ENCODE measurements at regions not wholly inside any gene's neighbourhood (a gene's known extent, or its start where the extent isn't known, plus 50 kb on each side); places are given as distances from the start of the nearest gene placed in this dataset.

DNA sequence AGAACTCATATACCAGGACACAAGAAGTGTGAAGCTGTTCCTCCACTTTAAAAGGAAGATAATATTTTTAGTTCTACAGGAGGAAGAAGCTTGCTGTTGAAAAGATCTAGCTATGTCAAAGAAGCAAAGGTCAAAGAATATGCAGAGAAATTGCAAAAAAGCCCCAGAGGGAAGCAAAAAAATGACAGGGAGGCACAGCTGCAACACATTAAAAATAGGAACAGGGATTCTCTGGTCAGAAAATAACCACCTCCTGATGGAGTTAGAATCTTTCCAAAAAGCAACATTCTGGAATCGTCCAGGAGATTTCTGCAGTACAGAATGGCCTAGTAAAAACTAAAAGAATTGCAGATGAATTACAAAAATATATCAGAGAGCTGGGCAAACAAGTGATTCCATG is 238.9 kb upstream of the PRMT6 start:
- DNase-seq = no peak

DNA sequence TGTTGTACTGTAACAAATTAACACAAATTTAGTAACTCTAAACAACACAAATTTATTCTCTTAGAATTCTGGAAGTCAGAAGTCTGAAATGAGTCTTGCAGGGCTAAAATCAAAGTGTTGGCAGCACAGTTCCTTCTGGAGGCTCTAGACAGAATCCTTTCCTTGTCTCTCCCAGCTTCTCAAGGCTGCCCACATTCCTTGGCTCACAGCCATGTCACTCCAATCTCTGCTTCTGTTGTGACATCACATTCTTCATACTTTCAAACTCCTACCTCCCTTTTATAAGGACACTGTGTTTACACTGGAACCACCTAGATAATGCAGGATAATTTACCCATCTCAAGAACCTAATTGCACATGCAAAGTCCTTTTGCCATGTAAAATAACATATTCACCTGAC is 225.0 kb upstream of the PRMT6 start:
- DNase-seq = no peak

DNA sequence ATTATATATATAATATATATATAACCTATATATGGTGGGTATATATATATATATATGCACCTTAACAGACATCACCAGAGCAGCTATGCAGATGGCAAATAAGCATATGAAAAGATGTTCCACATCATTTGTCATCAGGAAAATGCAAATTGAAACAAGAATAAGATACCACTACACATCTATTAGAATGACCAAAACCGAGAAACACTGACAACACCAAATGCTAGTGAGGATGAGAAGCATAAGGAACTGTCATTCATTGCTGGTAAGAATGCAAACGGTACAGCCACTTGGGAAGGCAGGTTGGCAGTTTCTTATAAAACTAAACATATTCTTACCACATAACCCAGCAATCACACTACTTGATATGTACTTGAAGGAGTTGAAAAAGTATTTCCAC is 219.8 kb upstream of the PRMT6 start:
- DNase-seq = no peak

DNA sequence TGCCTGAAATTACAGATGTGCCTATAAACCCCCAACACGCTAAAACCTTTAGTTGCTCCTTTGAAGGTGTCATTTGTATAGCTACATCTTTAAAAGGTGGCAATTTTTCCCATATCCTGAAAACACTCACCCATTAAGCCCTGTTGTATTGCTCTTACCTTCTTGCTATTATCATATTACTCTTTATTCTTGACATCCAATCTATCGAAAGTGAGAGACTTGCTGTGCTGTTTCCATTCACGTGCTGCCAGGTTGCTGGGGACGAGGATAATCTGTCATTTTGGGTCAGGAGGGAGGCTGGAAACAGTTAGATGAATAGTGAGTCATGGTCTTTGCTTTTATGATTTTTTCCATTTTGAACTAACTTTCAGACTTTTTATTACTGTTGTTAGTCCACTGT is 213.0 kb upstream of the PRMT6 start:
- DNase-seq = no peak

DNA sequence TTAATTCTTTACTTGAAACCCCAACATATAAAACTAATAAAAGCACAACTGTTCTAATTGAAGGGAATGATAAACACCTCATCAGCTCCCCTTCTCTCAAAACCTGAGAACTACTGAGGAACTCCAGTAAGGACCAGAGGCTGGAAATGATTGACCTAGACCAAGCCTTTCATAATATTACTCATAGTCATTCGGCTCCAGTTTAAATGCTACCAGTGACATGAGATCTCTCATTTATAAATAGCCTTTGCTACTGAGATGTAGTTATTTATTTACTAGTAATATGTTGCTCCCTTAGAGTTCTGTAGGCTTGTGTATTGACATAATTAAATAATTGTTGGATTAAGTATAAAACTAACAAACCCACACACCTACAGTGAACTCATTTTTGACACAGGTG is 209.8 kb upstream of the PRMT6 start:
- no peak for DNase-seq

DNA sequence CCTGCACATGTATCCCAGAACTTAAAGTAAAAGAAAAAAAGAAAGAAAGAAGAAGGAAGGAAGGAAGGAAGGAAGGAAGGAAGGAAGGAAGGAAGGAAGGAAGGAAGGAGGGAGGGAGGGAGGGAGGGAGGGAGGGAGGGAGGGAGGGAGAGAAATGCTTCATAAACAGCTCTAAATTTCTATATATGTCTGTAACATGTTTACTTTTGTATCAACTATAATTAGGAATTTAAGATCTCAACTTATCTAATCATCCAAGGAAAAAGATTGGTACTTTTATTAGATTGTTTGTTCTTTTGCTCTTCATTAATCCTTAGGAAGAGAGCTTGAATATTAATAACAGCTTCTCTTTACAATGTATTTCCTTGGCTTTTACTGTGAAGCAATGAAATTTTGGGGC is 195.4 kb upstream of the PRMT6 start:
- no peak for DNase-seq

DNA sequence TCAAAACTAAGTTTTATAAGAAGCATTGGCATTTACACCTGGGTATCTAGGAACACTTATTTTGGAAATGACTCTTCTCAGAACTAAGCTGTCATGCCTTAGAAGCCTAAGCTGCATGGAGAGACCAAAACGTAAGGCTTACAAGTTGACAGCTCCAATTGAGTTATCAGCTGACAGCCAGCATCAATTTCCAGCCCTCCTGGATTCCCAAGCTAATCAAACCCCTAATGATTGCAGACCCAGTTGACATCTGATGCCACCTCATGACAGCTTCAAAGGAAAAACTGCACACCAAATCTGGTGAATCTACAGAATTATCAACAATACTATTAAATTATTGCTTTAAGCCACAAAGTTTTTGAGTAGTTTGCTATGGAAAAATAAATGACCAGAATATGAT is 187.6 kb upstream of the PRMT6 start:
- DNase-seq = no peak

DNA sequence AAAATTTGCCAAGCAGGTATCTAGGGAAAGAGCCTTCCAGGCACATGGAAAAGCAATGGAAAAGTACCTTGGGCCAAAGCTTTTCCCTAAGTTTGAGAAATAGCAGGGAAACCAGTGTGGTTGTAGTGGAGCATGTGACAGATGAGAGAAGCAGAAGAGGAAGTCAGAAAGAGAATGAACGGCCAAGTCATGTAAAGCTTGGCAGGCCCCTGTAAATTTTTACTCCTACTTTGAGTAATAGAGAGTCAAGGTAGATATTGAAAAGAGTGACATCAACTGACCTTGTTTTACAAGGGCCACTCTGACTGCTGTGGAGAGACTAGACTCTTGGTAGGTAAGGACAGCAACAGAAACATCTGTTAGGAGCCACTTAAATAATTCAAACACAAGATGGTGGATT is 180.9 kb upstream of the PRMT6 start:
- no peak for DNase-seq

DNA sequence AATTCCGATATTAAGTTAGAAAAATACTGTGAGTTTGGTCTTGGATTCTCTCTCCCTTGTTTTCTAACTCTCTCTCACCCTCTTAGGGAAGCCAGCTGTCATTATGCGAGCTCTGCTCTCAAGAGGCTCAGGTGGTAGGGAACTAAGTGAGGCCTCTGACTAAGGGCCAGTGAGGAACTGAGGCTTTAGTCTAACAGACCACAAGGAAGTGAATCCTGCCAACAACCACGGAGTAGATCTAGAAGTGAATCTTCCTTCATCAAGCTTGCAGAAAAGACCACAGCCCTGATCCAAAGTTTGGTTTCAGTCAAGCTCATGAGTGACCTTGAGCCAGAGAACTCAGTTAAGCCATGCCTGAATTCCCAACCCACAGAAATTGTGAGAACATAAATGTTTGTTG is 180.1 kb upstream of the PRMT6 start:
- no peak for DNase-seq

DNA sequence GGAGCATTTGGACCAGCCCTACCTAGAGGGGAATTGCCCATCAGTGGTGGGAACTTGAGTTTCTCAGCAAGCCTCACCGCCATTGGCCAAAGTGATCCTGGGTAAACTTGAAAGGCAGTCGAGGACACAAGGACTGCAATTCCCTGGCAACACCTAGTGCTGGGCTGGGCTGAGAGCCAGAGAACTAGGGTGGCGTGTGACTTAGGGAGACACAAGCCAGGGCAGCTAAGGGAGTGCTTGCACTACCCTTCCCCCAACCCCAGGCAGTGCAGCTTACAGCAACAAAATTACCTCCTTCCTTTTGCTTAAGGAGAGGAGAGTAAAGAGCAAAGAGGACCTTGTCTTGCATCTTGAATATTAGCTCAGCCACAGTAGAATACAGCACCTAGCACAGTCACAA is 176.9 kb upstream of the PRMT6 start:
- DNase-seq = no peak

DNA sequence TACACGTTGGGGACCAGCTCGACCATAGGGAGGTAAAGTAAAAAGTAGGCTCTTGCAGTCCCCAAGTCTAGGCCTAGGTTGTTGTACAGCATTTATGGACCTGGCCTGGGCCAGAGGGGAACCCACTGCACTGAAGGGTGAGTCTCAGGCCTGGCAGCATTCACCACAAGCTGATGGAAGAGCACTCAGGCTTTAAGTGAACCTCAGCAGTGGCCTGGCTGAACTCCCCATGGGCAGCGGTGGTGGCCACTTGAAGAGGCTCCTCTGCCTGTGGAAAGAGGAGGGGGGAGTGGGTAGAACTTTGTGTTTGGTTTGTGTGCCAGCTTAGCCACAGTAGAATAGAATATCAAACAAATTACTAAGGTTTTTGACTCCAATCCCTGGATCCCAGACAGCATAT is 176.2 kb upstream of the PRMT6 start:
- DNase-seq = no peak

DNA sequence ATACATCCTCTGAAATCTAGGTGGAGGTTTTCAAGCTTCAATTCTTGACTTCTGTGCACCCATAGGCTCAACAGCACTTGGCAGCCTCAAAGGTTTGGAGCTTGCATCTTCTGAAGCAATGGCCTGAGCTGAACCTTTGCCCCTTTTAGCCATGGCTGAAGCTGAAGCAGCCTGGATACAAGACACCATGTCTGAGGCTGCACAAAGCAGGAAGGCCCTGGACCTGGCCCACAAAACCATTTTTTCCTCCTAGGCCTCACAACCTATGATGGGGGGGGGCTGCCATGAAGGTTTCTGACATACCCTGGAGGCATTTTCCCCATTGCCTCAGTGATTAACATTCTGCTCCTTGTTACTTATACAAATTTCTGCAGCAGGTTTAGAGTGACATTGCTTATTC is 173.3 kb upstream of the PRMT6 start:
- no peak for DNase-seq

DNA sequence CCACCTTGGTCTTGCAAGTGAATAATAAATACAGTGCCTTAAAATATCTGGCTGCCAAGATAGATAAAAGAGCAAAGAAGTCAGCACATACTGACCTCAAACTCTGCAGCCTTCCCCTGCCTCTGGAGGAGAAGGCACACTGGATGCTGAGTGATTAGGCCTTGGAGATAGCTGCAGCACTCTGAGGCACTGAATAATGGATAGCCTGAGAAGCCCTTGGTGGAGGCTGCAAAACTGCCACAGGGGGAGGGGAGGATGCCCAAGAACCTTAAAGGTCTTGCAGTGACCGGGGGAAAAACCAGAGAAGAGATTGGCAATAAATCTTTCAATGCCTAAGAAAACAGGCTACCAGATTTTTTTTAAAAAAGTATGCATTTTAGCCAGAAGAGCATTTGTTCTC is 167.4 kb upstream of the PRMT6 start:
- DNase-seq = peak; percentile 29

DNA sequence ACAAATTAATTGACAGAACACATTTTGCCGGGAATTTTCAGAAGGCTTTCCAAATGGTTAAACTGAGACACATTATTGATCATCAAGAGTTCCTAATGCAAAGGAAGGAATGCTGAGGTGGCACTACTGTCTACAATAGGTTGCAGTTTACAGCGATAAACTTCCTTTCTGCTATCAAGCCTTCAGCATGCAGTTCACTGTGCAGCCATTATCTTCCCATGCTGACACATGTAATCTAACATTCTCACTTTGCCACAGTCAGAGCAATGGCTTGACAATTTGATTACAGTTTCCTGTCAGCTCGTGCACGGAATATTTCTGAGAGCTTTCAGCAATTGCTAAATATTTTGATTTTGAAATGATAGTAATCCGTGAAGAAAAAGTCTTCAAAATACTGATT is 166.9 kb upstream of the PRMT6 start:
- no peak for DNase-seq

DNA sequence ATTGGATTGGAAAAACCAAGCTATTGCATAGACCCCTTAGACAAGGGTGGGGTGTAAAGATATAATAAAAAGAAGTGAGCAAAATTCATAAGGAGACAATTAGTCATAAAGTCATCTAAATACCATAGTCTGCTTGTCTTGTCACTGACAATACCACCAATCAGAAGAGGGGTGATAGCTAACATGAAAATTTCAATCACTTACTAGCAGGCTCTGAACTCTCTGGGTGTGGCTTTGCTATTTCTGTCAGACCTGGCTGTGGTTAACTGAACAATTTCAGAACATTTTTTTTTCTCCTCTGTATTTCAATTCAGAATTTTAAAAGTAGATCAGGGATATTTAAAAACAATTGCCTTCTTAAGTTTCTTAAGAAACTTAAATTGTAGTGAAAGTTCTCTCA is 158.5 kb upstream of the PRMT6 start:
- DNase-seq = no peak

DNA sequence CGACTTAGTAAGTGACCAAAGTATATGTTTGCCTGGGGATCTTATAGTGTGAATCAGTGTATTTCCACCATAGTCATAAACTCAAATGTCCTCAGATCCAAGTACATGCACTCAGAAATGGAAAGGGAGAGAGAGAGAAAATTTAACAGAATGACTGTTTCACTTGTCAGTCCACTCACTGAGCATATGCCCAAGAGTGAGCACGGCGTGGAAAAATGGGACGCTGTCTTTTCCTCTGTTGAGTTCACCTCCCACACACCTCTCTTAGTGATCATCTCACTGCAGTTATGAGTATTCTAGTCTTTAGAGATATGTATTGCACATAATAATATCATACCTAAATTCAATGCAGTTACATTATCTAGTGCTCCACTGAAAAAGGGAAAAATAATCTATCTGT is 156.8 kb upstream of the PRMT6 start:
- DNase-seq = no peak

DNA sequence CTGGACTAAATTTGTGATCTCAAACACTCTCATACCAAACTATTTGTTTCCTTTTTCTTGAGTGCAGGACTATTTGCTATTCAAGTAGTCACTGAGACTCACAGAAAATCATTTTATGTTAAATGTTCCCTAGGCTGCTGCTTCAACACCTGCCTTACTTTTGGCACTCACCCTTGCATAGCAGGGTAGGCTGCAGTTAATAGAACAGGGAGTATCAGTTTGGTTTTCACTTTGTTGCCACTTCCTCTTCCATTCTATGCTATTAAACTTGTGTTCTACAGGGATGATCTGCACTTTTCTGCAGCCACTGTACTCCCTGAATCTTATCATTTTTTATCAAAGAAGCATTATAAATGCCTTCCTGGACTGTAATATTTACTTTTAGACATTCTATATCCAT is 148.7 kb upstream of the PRMT6 start:
- DNase-seq = no peak

DNA sequence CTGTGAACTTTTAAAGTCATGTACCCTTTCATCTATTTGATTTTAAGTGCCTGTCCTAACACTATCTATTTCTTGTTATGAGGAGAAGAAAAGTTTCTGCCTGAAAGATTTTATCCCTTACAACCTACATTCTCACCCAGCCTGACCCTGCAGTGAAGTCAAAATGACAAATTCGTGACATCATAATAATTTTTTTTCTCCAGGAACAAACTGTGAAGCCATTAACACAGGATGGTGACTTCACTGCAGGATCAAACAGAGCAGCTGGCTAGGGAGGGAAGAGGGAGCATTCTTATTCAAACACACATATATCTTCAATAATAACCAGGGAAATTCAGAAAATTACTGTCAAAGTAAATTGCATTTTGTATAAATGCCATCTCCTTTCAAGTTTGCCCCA is 147.8 kb upstream of the PRMT6 start:
- DNase-seq = no peak

DNA sequence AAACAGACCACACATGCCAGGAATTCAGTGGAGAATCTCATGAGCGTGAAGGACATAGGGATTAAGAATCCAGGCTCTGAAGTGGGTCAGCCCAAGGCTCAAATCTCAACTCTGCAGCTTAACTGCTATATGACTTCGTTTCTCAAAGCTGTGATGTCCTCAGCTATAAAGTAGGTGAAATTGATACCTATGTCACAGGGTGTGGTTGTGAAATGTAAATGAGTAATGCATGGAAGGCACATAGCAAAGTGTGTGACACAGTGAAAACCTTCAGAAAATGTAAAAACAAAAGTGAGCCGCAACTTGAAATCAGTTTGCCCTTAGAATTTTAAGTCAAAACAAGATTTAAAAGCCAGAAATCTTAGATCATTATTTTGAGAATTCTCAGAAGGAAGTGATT is 145.7 kb upstream of the PRMT6 start:
- DNase-seq = no peak

DNA sequence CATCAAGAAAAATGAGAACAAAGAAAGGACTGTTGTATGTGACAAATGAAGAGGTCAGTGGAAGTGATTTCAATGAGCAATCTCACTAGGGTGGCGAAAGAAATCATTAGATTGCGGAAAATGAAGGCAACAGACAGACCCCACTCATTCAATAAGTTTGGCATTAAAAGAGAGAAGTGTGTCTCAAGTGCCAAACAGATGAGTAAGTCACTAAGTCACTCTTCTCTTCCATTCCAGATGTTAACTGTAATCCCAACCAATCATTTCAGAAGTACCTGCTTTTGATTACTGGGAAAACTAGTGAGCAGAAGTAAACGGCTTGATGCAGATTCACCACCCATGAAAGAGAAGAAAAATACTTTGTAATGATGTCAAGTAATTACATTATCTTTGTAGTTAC is 144.3 kb upstream of the PRMT6 start:
- DNase-seq = no peak

DNA sequence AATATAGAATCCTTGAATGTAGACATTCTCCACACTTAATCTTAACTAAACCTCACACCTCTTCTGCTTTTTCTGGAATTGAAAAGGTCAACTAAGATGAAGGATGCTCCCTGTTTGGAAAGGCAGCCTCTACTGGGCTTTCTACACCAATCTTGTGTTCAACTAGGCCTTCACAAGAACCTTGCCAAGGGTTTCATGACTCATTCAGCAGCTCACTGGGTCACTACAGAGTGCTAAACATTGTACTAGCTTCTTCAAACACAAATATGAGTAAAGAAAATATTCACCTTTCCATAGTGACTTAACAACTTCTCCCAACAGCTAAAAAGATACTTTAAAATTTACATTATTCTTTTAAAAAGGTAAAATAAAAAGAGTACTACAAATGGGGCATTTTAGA is 135.3 kb upstream of the PRMT6 start:
- no peak for DNase-seq

DNA sequence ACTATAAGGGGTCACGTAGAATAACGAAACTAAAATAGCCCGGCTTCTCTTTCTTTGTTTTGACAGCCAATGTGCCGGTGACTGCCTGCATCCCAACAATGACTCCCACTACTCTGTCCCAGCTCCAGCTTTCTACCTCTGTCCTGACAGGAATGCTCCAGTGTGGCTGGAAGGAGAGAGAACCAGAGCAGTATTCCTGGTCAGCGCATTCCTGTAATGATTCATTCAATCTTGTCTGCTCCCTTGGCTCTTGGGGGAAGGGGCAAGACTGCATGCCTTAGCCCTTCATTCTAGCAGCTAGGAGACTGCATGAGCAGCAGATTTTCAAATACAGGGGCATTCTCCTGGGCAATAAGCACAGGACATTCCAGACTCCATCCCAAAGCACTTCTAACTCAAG is 132.1 kb upstream of the PRMT6 start:
- DNase-seq = no peak

DNA sequence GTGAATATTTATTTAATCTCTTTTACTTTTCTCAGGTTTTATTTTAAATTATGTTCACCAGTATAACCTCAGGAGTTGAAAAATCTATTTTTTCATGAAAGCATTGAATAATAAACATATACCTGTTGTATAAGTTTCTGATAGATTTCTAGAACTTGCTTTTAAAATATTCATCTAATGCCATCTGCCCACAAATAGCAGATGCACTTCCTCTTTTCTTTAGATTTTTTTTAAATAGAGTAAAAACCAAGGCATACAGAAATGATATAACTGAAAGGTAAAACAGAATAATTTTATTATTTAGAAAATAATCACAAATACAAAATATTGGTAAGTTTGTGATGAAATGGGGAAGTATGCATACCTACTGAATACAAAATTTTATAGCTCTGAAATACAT is 130.7 kb upstream of the PRMT6 start:
- no peak for DNase-seq

DNA sequence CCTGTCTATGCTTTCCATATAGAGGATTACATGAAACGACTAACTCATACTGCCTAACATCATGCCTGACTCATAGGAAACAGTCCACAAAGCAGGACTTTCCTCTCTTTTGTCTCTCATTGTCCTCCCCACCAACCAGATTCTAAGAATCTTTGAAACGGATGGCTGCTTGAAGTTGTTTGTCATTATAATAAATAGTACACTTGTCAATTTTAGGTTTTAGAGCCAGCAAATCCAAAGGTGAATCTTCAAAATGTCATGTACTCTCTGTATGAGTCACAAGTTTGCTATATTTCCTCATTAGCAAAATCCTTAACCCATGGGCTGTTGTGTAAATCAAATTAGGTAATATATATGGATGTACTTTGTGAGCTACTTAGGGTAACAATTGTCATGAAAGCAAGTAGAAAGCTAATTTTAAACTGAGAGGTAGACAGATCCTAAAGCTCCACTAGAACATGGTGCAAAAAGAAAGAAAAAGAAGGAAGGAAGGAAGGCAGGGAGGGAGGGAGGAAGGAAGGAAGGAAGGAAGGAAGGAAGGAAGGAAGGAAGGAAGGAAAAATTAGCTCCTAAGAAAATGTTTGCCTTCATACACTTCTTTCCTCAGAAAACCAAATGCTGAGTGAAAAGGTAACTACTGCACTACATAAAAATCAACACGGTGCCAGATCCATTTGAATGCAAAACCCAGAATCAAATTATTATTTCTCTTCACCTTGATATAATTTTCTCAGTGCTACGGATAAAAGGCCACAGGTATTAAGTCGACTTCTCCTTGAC is 129.5 kb upstream of the PRMT6 start:
- DNase-seq = no peak

DNA sequence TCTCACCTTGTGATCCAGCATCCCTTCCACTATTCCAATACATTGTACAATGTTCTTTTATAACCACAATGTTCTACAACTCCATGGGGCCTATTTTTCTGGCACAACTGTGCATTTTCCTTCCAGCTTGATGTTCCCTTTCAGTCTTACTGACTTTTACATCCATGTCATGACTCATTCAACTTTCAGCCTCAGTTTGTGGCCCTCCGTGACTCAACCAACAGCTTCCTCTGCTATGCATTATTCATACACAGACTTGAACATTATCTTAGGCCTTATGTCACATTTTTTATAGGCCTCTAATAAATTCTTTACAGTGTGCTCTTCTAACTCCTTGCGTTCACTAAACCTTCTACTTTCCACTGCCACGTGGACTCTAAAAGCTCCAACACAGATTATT is 119.4 kb upstream of the PRMT6 start:
- no peak for DNase-seq

DNA sequence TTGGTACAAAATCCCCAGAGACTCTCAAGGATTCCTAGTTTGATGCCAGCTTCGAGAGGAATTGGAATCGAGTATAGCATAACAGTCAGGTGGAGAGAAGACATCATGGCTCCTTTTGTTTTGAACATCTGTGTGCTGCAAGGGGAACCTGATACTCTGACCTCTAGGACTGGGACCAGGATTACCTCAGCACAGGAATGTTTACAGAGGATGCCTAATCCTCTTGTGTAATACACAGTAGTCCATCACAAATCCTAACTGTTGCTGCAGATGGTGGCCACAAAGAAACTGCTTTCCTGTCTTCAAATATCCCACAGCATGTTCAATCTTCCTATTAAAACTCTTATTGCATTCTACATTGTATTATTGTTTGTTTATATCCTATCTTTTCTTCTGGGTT is 111.8 kb upstream of the PRMT6 start:
- DNase-seq = no peak
